HG02642 (cell line): ENCODE measurements at regions not wholly inside any gene's neighbourhood (a gene's known extent, or its start where the extent isn't known, plus 50 kb on each side); places are given as distances from the start of the nearest gene placed in this dataset.

Experiments used
- ATAC-seq: cut with Tn5 transposase; IDR thresholded peaks from one replicate; pipeline ENCODE4 v1.9.1; 2021; ENCODE audit warnings: mild to moderate bottlenecking; ENCODE audit not compliant: unreplicated experiment, poor library complexity

DNA sequence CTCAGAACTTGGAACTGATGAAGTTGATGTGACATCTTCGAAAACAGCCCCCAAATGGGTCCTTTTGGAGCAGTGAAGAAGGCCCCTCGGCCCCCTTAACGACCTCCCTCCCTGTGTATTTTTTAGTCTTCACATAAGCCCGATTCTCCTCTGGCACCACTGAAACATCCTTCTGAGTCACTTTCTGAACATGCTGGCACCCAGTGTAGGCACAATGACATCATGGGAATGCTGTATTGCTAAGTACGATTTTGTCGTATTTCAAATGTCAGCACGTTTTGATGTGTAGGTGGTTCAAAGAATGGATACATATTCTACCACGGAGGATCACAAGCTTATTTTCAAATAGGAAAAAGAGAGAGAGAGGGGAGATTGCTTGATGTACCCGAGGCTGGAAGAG, 111.7 kb upstream of the RIOK3 start:
- no peak for ATAC-seq

DNA sequence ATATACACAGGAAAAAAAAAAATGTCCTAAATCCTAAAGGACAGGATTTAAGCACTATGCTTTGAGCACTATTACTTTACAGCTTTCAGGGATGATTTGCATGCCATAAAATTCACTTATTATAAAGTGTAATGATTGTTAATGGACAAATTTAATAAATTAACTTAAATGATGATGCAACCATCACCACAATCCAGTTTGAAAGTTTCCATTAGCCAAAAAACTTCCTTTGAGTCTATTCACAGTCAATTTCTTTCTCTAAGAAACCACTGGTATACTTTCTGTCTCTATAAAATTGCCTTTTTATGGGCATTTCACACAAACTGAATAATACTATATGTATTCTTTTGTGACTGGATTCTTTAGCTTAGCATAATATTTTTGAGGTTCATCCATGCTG, 111.1 kb upstream of the RIOK3 start:
- ATAC-seq, result no peak

DNA sequence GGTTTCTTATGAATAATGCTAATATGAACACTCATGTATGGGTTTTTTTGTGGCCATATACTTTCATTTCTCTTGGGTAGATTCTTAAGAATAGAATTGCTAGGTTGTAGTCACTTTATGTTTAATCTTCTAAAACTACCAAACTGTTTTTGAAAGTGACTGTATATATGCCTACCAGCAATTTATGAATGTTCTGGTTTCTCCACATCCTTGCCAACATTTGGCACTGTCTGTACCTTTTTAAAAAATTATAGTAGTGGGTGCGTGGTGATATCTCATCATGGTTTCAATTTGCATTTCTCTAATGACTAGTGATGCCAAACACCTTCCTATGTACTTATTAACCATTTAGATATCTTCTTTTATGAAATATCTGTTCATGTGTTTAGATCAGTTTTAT, 110.6 kb upstream of the RIOK3 start:
- ATAC-seq, result no peak

DNA sequence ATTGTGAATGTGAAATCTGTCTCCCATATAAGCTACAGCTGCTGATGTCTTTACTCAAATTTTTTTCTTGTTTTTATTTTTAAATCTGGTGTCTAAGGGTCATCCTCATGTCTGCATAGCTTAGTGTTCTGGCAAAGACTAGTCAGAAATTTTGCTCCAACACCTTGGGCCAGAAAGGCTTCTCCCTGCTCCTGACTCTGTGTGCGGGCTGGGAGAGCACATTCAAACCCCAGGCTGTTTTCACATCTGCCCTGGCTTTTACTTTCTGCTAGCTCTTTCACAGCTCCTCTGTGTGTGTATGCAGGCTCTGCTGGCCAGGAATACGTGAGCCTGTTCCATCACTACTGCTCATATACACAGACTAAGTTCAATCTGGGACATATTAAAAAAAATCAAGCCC, 102.9 kb upstream of the RIOK3 start:
- ATAC-seq, result no peak

DNA sequence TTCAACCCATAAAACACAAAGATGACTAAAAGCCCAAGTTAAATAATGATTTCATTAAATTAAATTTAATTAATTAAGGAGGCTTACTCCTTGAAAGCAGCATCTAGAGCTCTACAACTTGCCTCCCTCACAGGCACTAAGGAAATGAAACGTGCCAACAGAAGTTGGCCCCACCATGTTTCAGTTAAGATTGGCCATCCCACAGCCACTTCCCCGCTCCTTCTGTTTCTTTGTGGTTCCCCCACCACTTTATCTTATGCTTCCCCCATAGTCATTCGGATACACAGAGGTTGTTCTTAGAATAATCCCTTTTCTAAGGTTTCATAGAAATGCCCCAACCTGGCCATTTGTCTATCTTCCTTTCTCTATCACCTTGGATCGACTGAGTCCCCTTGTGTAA, 101.6 kb upstream of the RIOK3 start:
- ATAC-seq, result no peak

DNA sequence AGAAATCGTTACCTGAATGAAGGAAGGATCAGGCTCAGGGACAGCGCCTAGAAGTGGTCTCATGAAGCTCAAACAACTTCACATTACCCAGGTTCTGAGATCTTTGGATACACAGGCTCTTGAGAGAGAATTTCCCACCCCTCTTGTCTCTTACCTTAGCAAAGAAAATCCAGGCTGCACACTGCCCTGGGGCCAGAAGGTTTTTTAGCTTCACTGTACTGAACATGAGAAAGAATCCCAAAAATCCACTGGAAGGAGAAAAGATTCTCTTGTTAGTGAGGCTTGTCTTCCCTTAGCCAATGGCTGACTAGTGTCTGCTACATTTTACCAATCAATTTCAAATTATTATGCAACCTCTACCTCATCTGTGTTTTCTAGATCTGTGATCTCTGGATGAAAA, 101.0 kb upstream of the RIOK3 start:
- ATAC-seq, result no peak

DNA sequence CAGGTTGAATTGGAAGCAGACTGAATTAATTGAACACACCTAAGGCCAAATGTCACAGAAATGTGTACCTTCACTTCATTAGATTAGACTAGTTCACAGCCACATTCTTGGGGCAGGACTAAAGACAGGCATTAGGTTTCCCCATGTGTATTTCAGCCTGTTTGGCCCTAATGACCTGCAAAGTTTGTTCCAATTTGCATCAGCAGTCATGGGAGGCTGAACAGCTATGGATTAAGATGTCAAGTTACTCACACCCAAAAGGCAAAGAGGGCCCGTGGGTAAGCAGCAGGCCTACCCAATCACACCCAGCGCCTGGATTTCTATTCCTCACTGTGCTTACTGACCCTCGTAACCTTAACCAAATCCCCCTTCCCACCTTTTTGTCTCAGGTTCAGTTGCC, 99.6 kb upstream of the RIOK3 start:
- peak; percentile 48 for ATAC-seq

DNA sequence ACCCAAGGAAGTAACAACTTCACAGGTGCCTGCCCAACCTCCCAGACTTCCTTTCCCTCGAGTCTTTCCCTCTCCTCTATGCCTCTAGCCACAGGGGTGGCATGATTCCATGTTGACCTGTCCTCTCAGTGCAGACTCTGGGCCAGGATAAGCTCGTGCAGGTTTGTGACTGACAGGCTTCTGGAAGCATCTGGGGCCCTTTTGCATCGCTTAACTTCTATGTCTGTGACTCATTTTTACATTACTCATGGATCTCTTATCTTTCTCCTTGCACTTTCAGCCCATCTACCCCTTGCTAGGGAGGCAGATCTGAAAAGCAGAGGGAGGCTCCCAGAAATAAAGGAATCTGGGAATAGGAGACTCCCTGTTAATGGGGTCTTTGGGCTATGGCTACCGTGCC, 98.5 kb upstream of the RIOK3 start:
- ATAC-seq, result no peak

DNA sequence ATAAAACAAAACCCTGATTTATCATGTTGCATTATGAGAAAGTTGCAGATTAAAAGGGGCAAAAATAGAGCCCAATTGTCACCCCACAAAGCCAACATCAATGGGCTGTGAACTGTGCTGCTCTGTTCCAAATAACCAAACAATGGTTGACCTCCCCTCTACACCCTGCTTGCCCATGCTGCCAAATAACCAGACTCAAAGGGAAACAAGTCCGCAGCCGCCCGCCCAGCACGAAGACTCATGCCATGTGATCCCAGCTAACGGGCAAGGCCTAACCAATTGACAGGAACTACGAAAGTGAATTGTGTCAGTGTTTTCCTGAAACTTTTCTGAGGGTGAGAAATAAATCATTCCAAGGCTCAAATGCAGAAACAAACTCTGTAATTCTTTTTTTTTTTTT, 97.9 kb upstream of the RIOK3 start:
- ATAC-seq, result no peak

DNA sequence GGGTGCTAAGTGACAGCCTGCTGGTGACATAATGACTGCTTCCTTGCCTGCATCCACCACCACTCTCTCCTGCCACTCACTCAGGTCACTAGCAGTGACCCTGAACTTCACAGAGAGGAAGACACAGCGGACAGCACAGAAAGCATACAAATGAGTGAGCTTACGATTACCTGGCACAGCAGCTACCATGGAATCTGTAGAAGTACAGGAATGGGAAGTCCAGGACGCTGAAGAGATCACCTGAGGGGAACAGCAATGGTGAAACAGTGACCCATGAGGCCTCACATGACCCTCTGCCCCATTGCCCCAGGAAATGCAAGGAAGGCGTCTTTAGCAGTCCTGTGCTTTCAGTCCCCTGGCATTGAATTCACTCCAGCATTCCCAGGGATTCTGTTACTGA, 96.7 kb upstream of the RIOK3 start:
- ATAC-seq, result no peak

DNA sequence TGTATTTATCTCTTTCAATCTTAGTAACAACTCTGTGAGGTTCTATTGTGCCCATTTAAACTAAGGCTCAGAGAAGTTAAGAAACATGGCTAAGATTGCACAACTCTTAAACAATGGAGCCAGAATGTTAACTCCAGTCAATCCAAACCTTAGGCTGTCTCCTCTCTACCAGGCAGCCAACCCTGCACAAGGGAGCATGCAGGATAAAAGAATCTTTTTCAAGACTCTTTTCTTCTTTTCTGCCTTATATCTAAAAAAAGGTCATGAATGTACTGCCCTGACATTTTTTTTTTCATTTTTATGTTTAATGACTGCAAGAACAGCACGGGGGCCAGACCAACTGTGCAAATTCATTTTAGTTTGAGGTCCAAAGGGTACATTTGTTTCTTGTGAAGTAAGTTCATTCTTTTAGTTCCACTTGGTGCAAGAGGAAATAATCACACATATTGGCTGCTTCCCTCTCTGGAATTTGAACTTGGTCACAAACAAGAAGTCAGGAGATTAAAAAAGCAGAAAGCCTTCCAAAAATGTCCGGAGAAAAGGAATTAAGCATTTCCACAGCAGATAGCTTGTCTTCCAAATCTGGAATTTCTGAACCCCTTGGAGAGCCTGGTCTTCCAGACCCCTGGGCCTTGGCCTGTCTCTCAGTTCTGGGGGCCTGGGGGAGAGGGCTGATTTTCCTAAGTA, 96.0 kb upstream of the RIOK3 start:
- ATAC-seq, result no peak

DNA sequence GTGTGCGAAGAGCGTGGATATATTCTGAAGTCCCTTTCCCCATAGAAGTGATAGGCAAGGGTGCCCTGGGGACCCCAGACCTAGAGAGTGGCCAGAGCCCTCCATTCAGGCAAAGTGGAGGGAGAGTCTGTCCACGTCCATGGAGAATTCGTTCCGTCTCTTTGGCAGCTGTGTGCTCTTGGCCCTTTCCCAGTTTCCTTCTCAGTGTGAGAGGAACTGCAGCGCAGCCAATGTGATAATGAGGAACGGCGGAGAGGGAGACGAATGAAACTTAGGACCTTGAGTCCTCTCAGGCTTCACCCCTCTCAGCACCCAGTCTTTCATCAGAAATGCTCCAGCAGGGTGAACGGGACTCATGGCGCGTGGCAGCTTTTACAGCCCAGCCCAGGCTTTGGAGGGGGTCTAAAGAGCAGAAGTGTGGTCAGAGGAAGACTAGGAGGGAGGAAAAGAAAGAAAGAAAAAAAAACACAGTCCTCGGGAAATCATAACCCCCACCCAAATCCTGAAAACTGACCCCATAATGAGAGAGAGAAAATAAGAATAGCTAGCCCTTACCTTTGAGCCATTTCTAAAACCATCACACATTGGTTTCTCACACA, 95.0 kb upstream of the RIOK3 start:
- ATAC-seq, result no peak

DNA sequence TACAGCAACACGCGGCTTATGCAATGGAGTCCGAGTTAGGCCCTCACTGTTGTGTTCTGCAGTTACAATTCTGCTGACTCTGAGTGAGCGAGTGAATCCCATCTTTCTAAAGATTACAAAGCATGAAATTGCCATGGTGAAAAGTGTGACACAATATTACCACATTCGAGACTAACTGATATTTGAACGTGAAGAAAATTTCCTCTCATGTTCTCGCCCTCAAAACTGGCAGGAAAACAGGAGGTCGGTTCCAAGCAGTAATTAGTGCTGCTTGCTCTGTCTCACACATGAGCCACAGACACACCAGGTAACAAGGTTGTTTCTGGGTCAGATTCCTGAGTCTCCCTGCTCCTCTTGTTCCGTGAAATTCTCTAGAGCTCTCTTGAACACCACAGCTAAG, 93.7 kb upstream of the RIOK3 start:
- ATAC-seq, result no peak

DNA sequence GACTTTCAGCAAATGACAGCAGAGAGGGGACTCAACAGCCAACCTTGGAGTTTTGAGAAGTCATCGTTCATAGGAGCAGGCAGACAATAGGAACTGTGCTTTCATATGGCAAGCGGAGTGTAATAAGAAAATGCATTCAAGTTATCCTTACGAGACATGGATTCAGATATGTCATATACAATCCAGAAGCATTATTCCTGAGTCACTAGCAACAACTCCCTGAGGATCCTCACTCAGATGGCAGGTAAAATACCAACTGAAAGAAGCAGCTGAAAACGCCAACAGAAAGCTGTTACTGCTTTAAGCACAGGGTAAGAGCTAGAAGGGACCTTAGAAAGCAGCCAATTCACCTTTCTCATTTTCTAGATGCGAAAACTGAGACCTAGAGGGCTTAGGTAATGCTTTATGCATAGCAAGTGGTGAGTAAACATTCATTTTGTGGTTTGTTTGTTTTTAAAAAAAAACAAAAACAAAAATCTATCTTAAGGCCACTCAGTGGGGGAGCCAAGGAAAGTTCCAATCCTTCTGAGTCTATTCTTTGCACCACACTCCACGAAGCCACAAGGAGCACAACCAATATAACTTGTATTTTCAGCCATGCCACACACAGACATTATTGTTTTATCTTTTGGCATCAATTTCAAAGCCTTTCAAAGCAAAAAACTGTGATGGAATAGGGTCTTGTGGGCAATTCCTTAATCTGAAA, 89.1 kb upstream of the RIOK3 start:
- ATAC-seq, result no peak

DNA sequence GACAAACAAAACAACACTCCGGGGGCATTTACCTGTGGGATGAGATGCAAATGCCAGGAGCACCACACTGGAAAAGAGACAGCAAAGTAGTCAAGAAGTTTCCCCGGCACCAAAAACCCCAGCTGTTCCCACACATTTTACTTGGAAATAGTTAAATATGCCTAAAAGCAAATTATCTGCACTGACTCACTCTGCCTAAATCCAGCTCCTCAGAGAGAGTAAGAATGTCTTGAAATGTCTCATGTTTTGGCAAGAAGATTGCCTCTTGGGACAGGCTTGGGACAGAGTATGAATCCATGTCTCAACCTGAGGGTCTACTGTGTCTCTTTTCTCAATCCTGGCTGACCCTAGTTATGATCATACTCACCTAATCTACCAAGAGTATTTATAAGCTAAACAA, 87.5 kb upstream of the RIOK3 start:
- ATAC-seq, result no peak

DNA sequence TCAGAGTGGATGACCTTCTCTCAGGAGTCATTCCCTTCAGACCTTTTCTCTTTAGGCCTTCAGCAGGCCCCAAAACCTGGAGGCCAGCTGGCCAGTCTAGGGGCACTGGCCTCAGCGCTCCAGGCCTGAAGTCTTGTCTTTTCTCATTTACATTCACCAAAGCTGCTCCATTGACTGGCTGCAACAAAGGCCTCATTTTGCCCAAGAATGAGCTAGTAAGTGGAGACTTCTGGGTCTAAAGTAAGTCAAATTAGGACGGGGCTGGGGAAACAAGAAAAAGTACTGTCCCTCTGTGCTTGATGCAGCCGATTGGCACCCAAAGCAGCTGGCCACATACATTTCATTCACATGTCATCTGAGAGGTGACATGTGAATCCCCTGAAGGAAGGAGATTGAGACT, 83.8 kb upstream of the RIOK3 start:
- ATAC-seq, result no peak

DNA sequence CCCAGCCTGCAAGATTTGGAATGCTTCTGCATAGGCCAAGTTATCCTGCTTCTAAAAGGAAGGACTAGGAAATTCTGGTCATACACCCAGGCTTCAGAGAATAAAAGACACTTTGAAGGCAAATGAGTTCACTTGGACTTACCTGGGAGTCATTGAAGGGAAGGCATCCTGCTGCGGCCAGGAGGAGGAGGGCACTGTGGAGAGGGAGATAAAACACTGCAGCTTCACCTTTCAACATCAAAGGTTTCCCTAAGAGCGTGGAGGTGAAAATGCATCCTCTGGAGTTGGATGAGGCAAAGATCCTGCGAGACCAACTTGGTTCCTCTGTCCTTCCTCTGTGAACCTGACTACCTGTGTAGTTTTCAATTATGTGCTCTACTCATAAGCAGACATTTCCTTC, 79.5 kb upstream of the RIOK3 start:
- no peak for ATAC-seq

DNA sequence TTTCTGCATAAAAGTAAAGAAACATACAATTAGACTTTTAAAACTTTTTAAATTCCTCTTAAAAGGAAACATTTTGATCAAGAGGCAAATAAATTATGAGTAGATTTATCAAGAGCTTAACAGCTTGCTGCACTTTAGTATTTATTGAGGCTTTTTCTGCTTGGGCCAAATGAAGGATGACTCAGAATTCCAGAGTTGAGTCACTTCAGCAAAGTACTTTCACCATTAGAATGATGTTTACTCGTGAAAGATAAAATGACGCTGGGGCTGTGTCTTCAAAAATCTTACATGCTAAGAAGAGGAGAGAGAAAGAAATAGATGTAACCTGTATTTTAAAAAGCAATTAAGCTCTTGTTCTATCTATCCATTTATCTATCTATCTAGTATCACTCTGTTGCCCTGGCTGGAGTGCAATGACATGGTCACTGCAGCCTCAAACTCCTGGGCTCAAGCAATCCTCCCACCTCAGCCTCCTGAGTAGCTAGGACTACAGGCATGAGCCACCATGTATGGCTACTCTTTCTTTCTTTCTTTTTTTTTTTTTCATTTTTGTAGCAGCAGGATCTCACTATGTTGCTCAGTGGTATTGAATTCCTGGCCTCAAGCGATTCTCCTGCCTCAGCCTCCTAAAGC, 75.3 kb upstream of the RIOK3 start:
- peak; percentile 71 for ATAC-seq

DNA sequence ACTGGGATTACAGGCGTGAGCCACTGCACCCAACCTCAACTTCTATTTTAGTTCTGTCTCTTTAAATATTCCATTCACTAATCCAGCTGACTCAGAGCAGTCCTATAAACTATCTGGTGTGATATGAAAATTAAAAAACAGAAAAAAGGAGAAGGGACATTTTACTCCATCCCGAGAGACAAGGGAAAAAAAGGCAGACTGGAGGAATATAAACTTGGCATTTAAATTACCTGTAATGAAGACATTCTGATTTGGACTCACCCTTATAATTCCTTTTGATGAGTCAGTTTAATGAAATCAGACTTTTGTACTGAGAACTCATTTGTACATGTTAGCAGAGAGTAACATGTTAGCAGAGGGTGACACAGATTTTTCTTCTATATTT, 74.8 kb upstream of the RIOK3 start:
- ATAC-seq, result no peak

DNA sequence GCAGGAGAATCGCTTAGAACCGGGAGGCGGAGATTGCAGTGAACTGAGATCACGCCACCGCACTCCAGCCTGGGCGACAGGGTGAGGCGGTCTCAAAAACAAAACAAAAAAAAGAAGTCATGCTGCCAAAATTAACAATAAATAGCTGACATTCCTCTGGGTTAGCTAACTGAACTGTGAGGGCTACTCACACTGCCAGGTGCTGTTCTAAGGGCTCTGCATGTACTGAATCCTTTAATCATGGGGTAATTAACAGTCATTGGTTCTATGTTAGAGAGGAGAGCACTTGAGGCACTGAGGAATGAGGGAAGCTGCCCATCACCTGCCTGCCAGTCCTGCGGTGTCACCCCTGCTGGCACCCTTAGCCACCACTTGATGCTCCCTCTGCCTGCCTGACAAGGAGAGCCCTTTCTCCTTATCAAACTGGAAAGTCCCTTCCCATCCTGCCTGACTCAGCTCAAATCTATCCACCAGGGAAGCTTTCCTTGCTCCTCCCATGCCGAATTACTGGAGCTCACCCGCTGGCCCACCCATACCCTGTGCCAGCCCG, 73.0 kb upstream of the RIOK3 start:
- ATAC-seq, result no peak

DNA sequence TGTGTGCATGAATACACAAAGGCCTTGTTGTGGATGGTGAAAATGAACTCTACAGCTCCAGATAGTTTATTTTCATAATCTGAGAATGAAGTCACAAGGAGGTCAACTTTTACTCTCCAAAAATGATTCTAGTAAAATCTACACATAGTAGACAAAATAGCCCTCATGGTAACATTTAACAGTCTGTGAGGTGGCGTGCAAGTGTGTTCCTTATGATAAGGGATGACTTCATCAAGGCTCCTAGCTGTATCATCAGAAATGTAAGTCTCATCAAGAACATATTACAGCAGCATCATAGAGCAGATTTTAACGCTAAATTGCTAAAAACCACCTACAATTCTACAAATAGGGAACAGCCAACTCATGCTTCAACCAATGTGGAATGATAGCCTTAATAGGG, 72.3 kb upstream of the RIOK3 start:
- no peak for ATAC-seq
